Activated naive CD4-positive, alpha-beta T cell treated with anti-CD3 and anti-CD28 coated beads, Interleukin-2, amount 50 U/mL, for 24 hours (primary cell): ENCODE measurements at regions not wholly inside any gene's neighbourhood (a gene's known extent, or its start where the extent isn't known, plus 50 kb on each side); places are given as distances from the start of the nearest gene placed in this dataset.
"Not testable (repeated sequence)": the region's sequence is repeated elsewhere in the genome, so short reads cannot be mapped to it uniquely, and the experiment has no call there.

Experiments used
- H3K27ac Mint-ChIP-seq: one replicate; pipeline ENCODE4 v1.8.0; 2021; ENCODE audit warnings: mild to moderate bottlenecking, mixed read lengths
- H3K27me3 Mint-ChIP-seq: one replicate; pipeline ENCODE4 v1.8.0; 2021; ENCODE audit warnings: mixed read lengths
- H3K36me3 Mint-ChIP-seq: one replicate; pipeline ENCODE4 v1.8.0; 2021; ENCODE audit warnings: mixed read lengths
- H3K4me1 Mint-ChIP-seq: one replicate; pipeline ENCODE4 v1.8.0; 2021; ENCODE audit warnings: mixed read lengths
- H3K4me3 Mint-ChIP-seq: one replicate; pipeline ENCODE4 v1.8.0; 2021; ENCODE audit warnings: mild to moderate bottlenecking, mixed read lengths
- H3K9me3 Mint-ChIP-seq: one replicate; pipeline ENCODE4 v1.8.0; 2021; ENCODE audit warnings: mixed read lengths

- Mint-ChIP-seq H3K27ac (no peak overlapping the region), H3K4me1 (no peaks in the 10 kb centered on the region), H3K27me3 (peaks cover 11% of the 10 kb centered on the region), H3K9me3 (no peaks in the 10 kb centered on the region), H3K4me3 (no peak overlapping the region), H3K36me3 (no peaks in the 10 kb centered on the region)
Measured at GRCh38 chr22:48821346-48821690, 1006.4 kb downstream of the BRD1 start.

- Mint-ChIP-seq H3K9me3 (no peaks in the 10 kb centered on the region), H3K27ac (no peak overlapping the region), H3K36me3 (no peaks in the 10 kb centered on the region), H3K4me1 (no peaks in the 10 kb centered on the region), H3K4me3 (no peak overlapping the region), H3K27me3 (peaks cover 11% of the 10 kb centered on the region)
Measured at GRCh38 chr22:48820481-48821345, 1007.0 kb downstream of the BRD1 start.

GRCh38 chr22:48819961-48820360 is 1007.7 kb downstream of the BRD1 start:
- peaks cover 8% of the 10 kb centered on the region for H3K27me3 Mint-ChIP-seq
- H3K27ac Mint-ChIP-seq, result no peak overlapping the region
- H3K9me3 Mint-ChIP-seq, result no peaks in the 10 kb centered on the region
- H3K4me3 Mint-ChIP-seq, result no peak overlapping the region
- no peaks in the 10 kb centered on the region for H3K36me3 Mint-ChIP-seq
- no peaks in the 10 kb centered on the region for H3K4me1 Mint-ChIP-seq

GRCh38 chr22:48819232-48819631 is 1008.4 kb downstream of the BRD1 start:
- Mint-ChIP-seq H3K27ac (no peak overlapping the region), H3K9me3 (no peaks in the 10 kb centered on the region), H3K4me1 (no peaks in the 10 kb centered on the region), H3K36me3 (no peaks in the 10 kb centered on the region), H3K27me3 (peaks cover 7% of the 10 kb centered on the region), H3K4me3 (no peak overlapping the region)

- not testable (repeated sequence) for H3K9me3 Mint-ChIP-seq, H3K27ac Mint-ChIP-seq, H3K4me3 Mint-ChIP-seq, H3K36me3 Mint-ChIP-seq, H3K4me1 Mint-ChIP-seq, H3K27me3 Mint-ChIP-seq
Measured at GRCh38 chr22:48817491-48817890, 1010.2 kb downstream of the BRD1 start.

GRCh38 chr22:48811885-48812284 is 1015.8 kb downstream of the BRD1 start:
- H3K27ac Mint-ChIP-seq, result no peak overlapping the region
- H3K4me3 Mint-ChIP-seq, result no peak overlapping the region
- peaks cover 3% of the 10 kb centered on the region for H3K27me3 Mint-ChIP-seq
- H3K36me3 Mint-ChIP-seq, result no peaks in the 10 kb centered on the region
- no peaks in the 10 kb centered on the region for H3K9me3 Mint-ChIP-seq
- no peaks in the 10 kb centered on the region for H3K4me1 Mint-ChIP-seq

- H3K36me3 Mint-ChIP-seq, result no peaks in the 10 kb centered on the region
- no peaks in the 10 kb centered on the region for H3K9me3 Mint-ChIP-seq
- H3K4me3 Mint-ChIP-seq, result no peak overlapping the region
- no peaks in the 10 kb centered on the region for H3K4me1 Mint-ChIP-seq
- no peak overlapping the region for H3K27ac Mint-ChIP-seq
- peaks cover 1% of the 10 kb centered on the region for H3K27me3 Mint-ChIP-seq
Measured at GRCh38 chr22:48808038-48808960, 1019.4 kb downstream of the BRD1 start.

- Mint-ChIP-seq H3K4me3 (no peak overlapping the region), H3K36me3 (no peaks in the 10 kb centered on the region), H3K9me3 (no peaks in the 10 kb centered on the region), H3K27ac (no peak overlapping the region), H3K4me1 (no peaks in the 10 kb centered on the region), H3K27me3 (peaks cover 1% of the 10 kb centered on the region)
Measured at GRCh38 chr22:48807155-48807554, 1020.5 kb downstream of the BRD1 start.

- Mint-ChIP-seq H3K9me3 (no peaks in the 10 kb centered on the region), H3K4me1 (no peaks in the 10 kb centered on the region), H3K36me3 (no peaks in the 10 kb centered on the region), H3K4me3 (no peak overlapping the region), H3K27me3 (no peaks in the 10 kb centered on the region), H3K27ac (no peak overlapping the region)
Measured at GRCh38 chr22:48806227-48806781, 1021.4 kb downstream of the BRD1 start.

- Mint-ChIP-seq H3K27ac (no peak overlapping the region), H3K4me1 (no peaks in the 10 kb centered on the region), H3K9me3 (no peaks in the 10 kb centered on the region), H3K4me3 (no peak overlapping the region), H3K27me3 (no peaks in the 10 kb centered on the region), H3K36me3 (no peaks in the 10 kb centered on the region)
Measured at GRCh38 chr22:48805516-48805915, 1022.2 kb downstream of the BRD1 start.

GRCh38 chr22:48804811-48805301 is 1022.8 kb downstream of the BRD1 start:
- Mint-ChIP-seq H3K9me3 (no peaks in the 10 kb centered on the region), H3K4me1 (no peaks in the 10 kb centered on the region), H3K27ac (no peak overlapping the region), H3K4me3 (no peak overlapping the region), H3K27me3 (no peaks in the 10 kb centered on the region), H3K36me3 (no peaks in the 10 kb centered on the region)

- Mint-ChIP-seq H3K9me3 (no peaks in the 10 kb centered on the region), H3K36me3 (no peaks in the 10 kb centered on the region), H3K27me3 (no peaks in the 10 kb centered on the region), H3K4me3 (no peak overlapping the region), H3K27ac (no peak overlapping the region), H3K4me1 (no peaks in the 10 kb centered on the region)
Measured at GRCh38 chr22:48803948-48804810, 1023.5 kb downstream of the BRD1 start.

- no peaks in the 10 kb centered on the region for H3K4me1 Mint-ChIP-seq
- no peaks in the 10 kb centered on the region for H3K27me3 Mint-ChIP-seq
- no peak overlapping the region for H3K4me3 Mint-ChIP-seq
- no peaks in the 10 kb centered on the region for H3K36me3 Mint-ChIP-seq
- H3K9me3 Mint-ChIP-seq, result no peaks in the 10 kb centered on the region
- no peak overlapping the region for H3K27ac Mint-ChIP-seq
Measured at GRCh38 chr22:48803171-48803947, 1024.3 kb downstream of the BRD1 start.

GRCh38 chr22:48802576-48802975 is 1025.1 kb downstream of the BRD1 start:
- H3K4me1 Mint-ChIP-seq, result no peaks in the 10 kb centered on the region
- no peak overlapping the region for H3K4me3 Mint-ChIP-seq
- no peak overlapping the region for H3K27ac Mint-ChIP-seq
- no peaks in the 10 kb centered on the region for H3K36me3 Mint-ChIP-seq
- H3K9me3 Mint-ChIP-seq, result no peaks in the 10 kb centered on the region
- H3K27me3 Mint-ChIP-seq, result no peaks in the 10 kb centered on the region
